ENCODE measurements at regions not wholly inside any gene's neighbourhood (a gene's known extent, or its start where the extent isn't known, plus 50 kb on each side); places are given as distances from the start of the nearest gene placed in this dataset.

- Histone ChIP-seq H3K4me3 (no peak overlapping the region), H3K27ac (no peak overlapping the region), H3K9me3 (peaks cover 10% of the 10 kb centered on the region), H3K4me1 (no peaks in the 10 kb centered on the region), H3K36me3 (no peaks in the 10 kb centered on the region), H3K27me3 (no peaks in the 10 kb centered on the region)
- TF ChIP-seq CTCF (IDR thresholded peaks at IDR 0.05) = no peak
- TF ChIP-seq POLR2A (IDR thresholded peaks at IDR 0.05) = no peak
- DNase-seq (ENCODE audit: low spot score in 2 of 2) = no peak
- 33% methylated on average over 1 of the region's 1 CpG for WGBS
Observed at GRCh38 chr9:82320566-82320965, 332.0 kb downstream of the SPATA31D1 start.

GRCh38 chr9:82325907-82326306 lies 337.3 kb downstream of the SPATA31D1 start:
- WGBS = 95% methylated on average over 2 of the region's 2 CpGs
- no peak for DNase-seq (ENCODE audit: low spot score in 2 of 2)

DNA sequence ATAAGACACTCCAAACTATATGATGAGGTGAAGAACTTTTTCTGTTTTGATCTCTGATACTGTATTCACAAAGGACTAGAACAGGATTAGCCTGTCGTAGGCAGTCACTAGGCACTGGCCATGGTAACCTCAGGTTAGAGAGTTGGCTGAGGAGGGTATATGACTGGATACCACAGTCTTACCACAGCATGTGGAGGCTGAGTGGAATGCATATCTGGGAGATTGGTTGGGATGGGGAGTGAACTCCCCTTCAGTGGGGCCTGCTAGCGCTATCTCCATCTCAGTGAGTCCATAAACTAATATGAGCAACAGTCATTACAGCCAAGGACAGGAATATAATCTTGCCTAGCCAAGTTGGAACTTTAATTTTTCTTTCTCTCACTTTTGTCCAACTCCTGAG lies 339.1 kb downstream of the SPATA31D1 start:
- DNase-seq (ENCODE audit: low spot score in 2 of 2) = no peak
- Histone ChIP-seq H3K36me3 (no peaks in the 10 kb centered on the region), H3K27me3 (no peaks in the 10 kb centered on the region), H3K4me3 (no peak overlapping the region), H3K4me1 (no peaks in the 10 kb centered on the region), H3K9me3 (peaks cover 16% of the 10 kb centered on the region), H3K27ac (no peak overlapping the region)
- 89% methylated on average over 2 of the region's 2 CpGs for WGBS
- TF ChIP-seq EP300 (IDR thresholded peaks at IDR 0.05) (no peak), POLR2A (IDR thresholded peaks at IDR 0.05) (no peak), CTCF (IDR thresholded peaks at IDR 0.05) (no peak), POLR2AphosphoS5 (IDR thresholded peaks at IDR 0.05) (no peak)

More at GRCh38 chr9:82325907-82326306, 337.3 kb downstream of the SPATA31D1 start:
- Histone ChIP-seq H3K4me3 (no peak overlapping the region), H3K4me1 (no peaks in the 10 kb centered on the region), H3K9me3 (peaks cover 16% of the 10 kb centered on the region), H3K27me3 (no peaks in the 10 kb centered on the region), H3K27ac (no peak overlapping the region), H3K36me3 (no peaks in the 10 kb centered on the region)
- TF ChIP-seq CTCF (IDR thresholded peaks at IDR 0.05) (no peak), POLR2AphosphoS5 (IDR thresholded peaks at IDR 0.05) (no peak), POLR2A (IDR thresholded peaks at IDR 0.05) (no peak), EP300 (IDR thresholded peaks at IDR 0.05) (no peak)

DNA sequence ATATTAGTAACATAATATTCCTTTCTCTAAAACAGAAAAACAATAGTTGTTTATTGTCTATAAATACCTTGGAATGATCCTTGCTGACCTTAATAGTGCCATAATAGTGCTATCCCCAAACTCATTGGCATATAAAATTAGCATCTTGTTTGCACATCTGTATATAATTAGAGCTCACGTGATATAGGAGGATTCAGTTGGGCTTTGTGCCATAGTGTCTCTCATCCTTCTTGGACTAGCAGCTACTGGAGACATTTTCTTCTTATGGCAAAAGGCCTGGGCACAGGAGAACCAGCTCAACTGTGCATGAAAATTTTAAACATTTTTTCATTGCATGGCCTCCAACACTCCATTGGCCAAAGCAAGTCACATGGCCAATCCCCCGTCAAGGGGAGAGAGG lies 342.5 kb downstream of the SPATA31D1 start:
- Histone ChIP-seq H3K4me3 (no peak overlapping the region), H3K27ac (no peak overlapping the region), H3K36me3 (no peaks in the 10 kb centered on the region), H3K4me1 (no peaks in the 10 kb centered on the region), H3K9me3 (peaks cover 3% of the 10 kb centered on the region), H3K27me3 (no peaks in the 10 kb centered on the region)
- no peak for TF ChIP-seq CTCF (IDR thresholded peaks at IDR 0.05)
- TF ChIP-seq POLR2A (IDR thresholded peaks at IDR 0.05) = no peak
- TF ChIP-seq EP300 (IDR thresholded peaks at IDR 0.05) = no peak
- TF ChIP-seq POLR2AphosphoS5 (IDR thresholded peaks at IDR 0.05) = no peak
- 75% methylated on average over 2 of the region's 2 CpGs for WGBS
- DNase-seq (ENCODE audit: low spot score in 2 of 2) = no peak

- TF ChIP-seq CTCF (IDR thresholded peaks at IDR 0.05) (no peak), EP300 (IDR thresholded peaks at IDR 0.05) (no peak), POLR2AphosphoS5 (IDR thresholded peaks at IDR 0.05) (no peak), POLR2A (IDR thresholded peaks at IDR 0.05) (no peak)
- 54% methylated on average over 5 of the region's 5 CpGs for WGBS
- H3K4me3 ChIP-seq = no peak overlapping the region
- H3K4me1 ChIP-seq = no peaks in the 10 kb centered on the region
- no peaks in the 10 kb centered on the region for H3K9me3 ChIP-seq
- H3K27me3 ChIP-seq = no peaks in the 10 kb centered on the region
- no peaks in the 10 kb centered on the region for H3K36me3 ChIP-seq
- DNase-seq (ENCODE audit: low spot score in 2 of 2) = no peak
- H3K27ac ChIP-seq = no peak overlapping the region
Observed at GRCh38 chr9:82332018-82332773, 343.6 kb downstream of the SPATA31D1 start.

Data from suprapubic skin (tissue), 4 donors.